HEK293 (cell line): ENCODE measurements at regions not wholly inside any gene's neighbourhood (a gene's known extent, or its start where the extent isn't known, plus 50 kb on each side); places are given as distances from the start of the nearest gene placed in this dataset.

ENCODE experiments used
- CTCF ChIA-PET: fragments of 350-600 bp; formaldehyde crosslinking; extraction: SDS; loops from one replicate; lab custom pipeline; 2021; ENCODE audit warnings: antibody characterized with exemption; lab: Yijun Ruan, JAX
- POLR2A ChIA-PET: fragments of 300-600 bp; formaldehyde crosslinking; extraction: SDS; loops from one replicate; lab custom pipeline; 2020; ENCODE audit warnings: antibody characterized with exemption, inconsistent platforms; lab: Yijun Ruan, JAX
- H3K27ac ChIP-seq: fragments of 200-500 bp; sonication (Bioruptor generic); 2 replicates; pipeline ENCODE4 v1.5.1; 2014; ENCODE audit warnings: low read depth, low read length, control low read depth, inconsistent platforms; ENCODE audit errors: extremely low read depth
- H3K36me3 ChIP-seq, 2 experiments: fragments of 200-500 bp in 1 of 2; sonication (Bioruptor generic) in 1 of 2; 1 replicate in 1 of 2; 2 replicates in 1 of 2; pipeline ENCODE4 v1.5.1; 2014 to 2017; ENCODE audit warnings: inconsistent platforms in 2 of 2, low read length in 2 of 2; ENCODE audit not compliant: control insufficient read depth in 2 of 2, insufficient read depth in 1 of 2
- H3K4me1 ChIP-seq: fragments of 200-500 bp; sonication (Bioruptor generic); 2 replicates; pipeline ENCODE4 v1.5.1; 2014; ENCODE audit warnings: mild to moderate bottlenecking, low read length, inconsistent platforms; ENCODE audit not compliant: control insufficient read depth, insufficient read depth
- H3K4me3 ChIP-seq: 2 replicates; pipeline ENCODE4 v1.5.1; 2011; ENCODE audit warnings: low read depth, mild to moderate bottlenecking, control low read depth, low read length, moderate library complexity
- H3K9me3 ChIP-seq: fragments of 200-500 bp; sonication (Bioruptor generic); 2 replicates; pipeline ENCODE4 v1.5.1; 2014; ENCODE audit warnings: low read depth, low read length, inconsistent platforms; ENCODE audit not compliant: control insufficient read depth, insufficient read depth
- ATF2 ChIP-seq: fragments of 450-650 bp; formaldehyde crosslinking; IDR thresholded peaks from 2 replicates; pipeline ENCODE4 v1.5.1; 2016; ENCODE audit warnings: missing biosample characterization, missing genetic modification characterization, low read depth
- ELK4 ChIP-seq: IDR thresholded peaks from 2 replicates; pipeline ENCODE4 v1.6.1; 2011; ENCODE audit warnings: mild to moderate bottlenecking, low read depth, low read length, borderline replicate concordance
- GLI2 ChIP-seq: fragments of 450-650 bp; formaldehyde crosslinking; IDR thresholded peaks from 2 replicates; pipeline ENCODE4; 2017; ENCODE audit warnings: missing biosample characterization, missing genetic modification characterization, low read depth, borderline replicate concordance
- KLF16 ChIP-seq: fragments of 450-650 bp; formaldehyde crosslinking; IDR thresholded peaks from 2 replicates; pipeline ENCODE4 v1.5.1; 2017; ENCODE audit warnings: missing biosample characterization, missing genetic modification characterization
- MZF1 ChIP-seq: fragments of 450-650 bp; formaldehyde crosslinking; IDR thresholded peaks from 2 replicates; pipeline ENCODE4 v1.5.1; 2017; ENCODE audit warnings: missing biosample characterization, missing genetic modification characterization, borderline replicate concordance
- PRDM1 ChIP-seq: fragments of 450-650 bp; formaldehyde crosslinking; IDR thresholded peaks from 2 replicates; pipeline ENCODE4; 2016; ENCODE audit warnings: missing biosample characterization, missing genetic modification characterization
- ZBTB26 ChIP-seq: fragments of 450-650 bp; formaldehyde crosslinking; optimal IDR thresholded peaks from 2 replicates; pipeline ENCODE3; 2016; ENCODE audit warnings: missing biosample characterization, mild to moderate bottlenecking, missing genetic modification characterization
- ZBTB6 ChIP-seq: fragments of 450-650 bp; formaldehyde crosslinking; IDR thresholded peaks from 2 replicates; pipeline ENCODE4 v1.5.1; 2017; ENCODE audit warnings: missing biosample characterization, missing genetic modification characterization
- ZNF133 ChIP-seq: fragments of 450-650 bp; formaldehyde crosslinking; IDR thresholded peaks from 2 replicates; pipeline ENCODE4 v1.5.1; 2016; ENCODE audit warnings: missing biosample characterization, missing genetic modification characterization
- ZNF19 ChIP-seq: fragments of 450-650 bp; formaldehyde crosslinking; IDR thresholded peaks from 2 replicates; pipeline ENCODE4; 2016; ENCODE audit warnings: missing biosample characterization, missing genetic modification characterization, low read depth
- ZNF211 ChIP-seq: fragments of 450-650 bp; formaldehyde crosslinking; IDR thresholded peaks from 2 replicates; pipeline ENCODE4 v1.5.1; 2016; ENCODE audit warnings: low read depth, missing biosample characterization, missing genetic modification characterization
- ZNF302 ChIP-seq: fragments of 450-650 bp; formaldehyde crosslinking; IDR thresholded peaks from 2 replicates; pipeline ENCODE4 v1.5.1; 2016; ENCODE audit warnings: missing biosample characterization, missing genetic modification characterization, low read depth
- ZNF335 ChIP-seq: fragments of 450-650 bp; formaldehyde crosslinking; conservative IDR thresholded peaks from 2 replicates; pipeline ENCODE4 v1.5.1; 2016; ENCODE audit warnings: missing biosample characterization, missing genetic modification characterization
- ZNF404 ChIP-seq: fragments of 450-650 bp; formaldehyde crosslinking; IDR thresholded peaks from 2 replicates; pipeline ENCODE4 v1.5.1; 2017; ENCODE audit warnings: missing biosample characterization, missing genetic modification characterization
- ZNF449 ChIP-seq: fragments of 450-650 bp; formaldehyde crosslinking; IDR thresholded peaks from 2 replicates; pipeline ENCODE4 v1.5.1; 2017; ENCODE audit warnings: missing biosample characterization, mild to moderate bottlenecking, missing genetic modification characterization, moderate library complexity
- ZNF544 ChIP-seq: fragments of 450-650 bp; formaldehyde crosslinking; IDR thresholded peaks from 2 replicates; pipeline ENCODE4 v1.5.0; 2017; ENCODE audit warnings: missing biosample characterization, missing genetic modification characterization
- ZNF548 ChIP-seq: fragments of 450-650 bp; formaldehyde crosslinking; IDR thresholded peaks from 2 replicates; pipeline ENCODE4 v1.5.1; 2016; ENCODE audit warnings: missing biosample characterization, missing genetic modification characterization
- ZNF664 ChIP-seq: fragments of 450-650 bp; formaldehyde crosslinking; IDR thresholded peaks from 2 replicates; pipeline ENCODE4 v1.5.1; 2016; ENCODE audit warnings: missing biosample characterization, missing genetic modification characterization
- ZNF777 ChIP-seq: fragments of 450-650 bp; formaldehyde crosslinking; IDR thresholded peaks from 2 replicates; pipeline ENCODE4 v1.5.1; 2017; ENCODE audit warnings: missing biosample characterization, missing genetic modification characterization, borderline replicate concordance
- ZNF792 ChIP-seq: fragments of 450-650 bp; formaldehyde crosslinking; IDR thresholded peaks from 2 replicates; pipeline ENCODE4 v1.5.1; 2016; ENCODE audit warnings: missing biosample characterization, missing genetic modification characterization

- Histone ChIP-seq H3K36me3 (no peaks in the 10 kb centered on the region), H3K4me3 (no peak overlapping the region), H3K9me3 (no peaks in the 10 kb centered on the region), H3K27ac (no peak overlapping the region), H3K4me1 (no peaks in the 10 kb centered on the region)
- POLR2A ChIA-PET, result no interaction called here
- TF ChIP-seq ZNF449 (tag by site-specific recombination), result no peak
- no peak for TF ChIP-seq ZNF664 (tag by site-specific recombination)
- no peak for TF ChIP-seq ZNF544 (tag by site-specific recombination)
- no peak for TF ChIP-seq ZNF404 (tag by site-specific recombination)
- TF ChIP-seq ZNF777 (tag by site-specific recombination), result no peak
- no peak for TF ChIP-seq ZNF302
- TF ChIP-seq MZF1 (tag by site-specific recombination), result no peak
- CTCF ChIA-PET, result interaction anchor here (0.6 to 1.2 kb wide), 2 partner anchors 42 to 63 kb away, joined by 3 to 4 read pairs; no protein-coding TSS in a partner anchor
These were observed 496.5 kb upstream of the ATP2B1 start for GRCh38 chr12:90205165-90205564.

GRCh38 chr12:90203556-90203955 is 494.9 kb upstream of the ATP2B1 start:
- no peaks in the 10 kb centered on the region for H3K9me3 ChIP-seq
- TF ChIP-seq ZBTB6 (tag by site-specific recombination), result no peak
- no peak for TF ChIP-seq ZNF133 (tag by site-specific recombination)
- no peak for TF ChIP-seq ZNF335 (tag by site-specific recombination)
- no peak for TF ChIP-seq ZNF548 (tag by site-specific recombination)
- TF ChIP-seq ATF2 (tag by site-specific recombination), result no peak
- TF ChIP-seq ZNF792 (tag by site-specific recombination), result no peak
- no peak for TF ChIP-seq ZNF19
- no peak for TF ChIP-seq KLF16 (tag by site-specific recombination)
- TF ChIP-seq GLI2 (tag by site-specific recombination), result no peak
- TF ChIP-seq PRDM1, result no peak
- no peak for TF ChIP-seq ELK4
- TF ChIP-seq ZNF211 (tag by site-specific recombination), result no peak
- no peak for TF ChIP-seq ZBTB26 (tag by site-specific recombination)
- TF ChIP-seq, all 188 proteins: peak for 0
- Histone ChIP-seq H3K4me3 (no peak overlapping the region), H3K4me1 (no peaks in the 10 kb centered on the region), H3K27ac (no peak overlapping the region), H3K36me3 (no peaks in the 10 kb centered on the region)
- ChIA-PET POLR2A (no interaction called here), CTCF (no interaction called here)
